ENCODE measurements at regions not wholly inside any gene's neighbourhood (a gene's known extent, or its start where the extent isn't known, plus 50 kb on each side); places are given as distances from the start of the nearest gene placed in this dataset.

DNA sequence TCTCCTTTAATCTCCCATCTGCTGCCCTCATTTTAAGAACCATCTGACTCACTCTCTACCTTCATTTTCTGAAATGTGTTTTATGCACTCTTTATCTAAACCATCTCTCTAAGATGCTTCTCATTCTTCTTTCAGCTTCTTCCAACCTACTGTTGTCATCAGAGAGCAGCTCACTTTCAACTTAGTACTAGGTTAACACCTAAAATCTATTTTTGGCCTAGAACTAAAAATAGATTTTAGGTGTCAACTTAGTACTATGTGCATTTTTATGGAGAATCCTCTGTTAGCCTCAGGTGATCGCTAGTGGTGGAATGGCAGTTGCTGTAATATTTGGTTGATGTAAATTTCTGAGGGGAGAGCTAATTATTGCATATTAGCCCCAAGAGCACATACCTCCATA, 277.1 kb downstream of the KCNJ2 start:
- TF ChIP-seq, protein P1, sequence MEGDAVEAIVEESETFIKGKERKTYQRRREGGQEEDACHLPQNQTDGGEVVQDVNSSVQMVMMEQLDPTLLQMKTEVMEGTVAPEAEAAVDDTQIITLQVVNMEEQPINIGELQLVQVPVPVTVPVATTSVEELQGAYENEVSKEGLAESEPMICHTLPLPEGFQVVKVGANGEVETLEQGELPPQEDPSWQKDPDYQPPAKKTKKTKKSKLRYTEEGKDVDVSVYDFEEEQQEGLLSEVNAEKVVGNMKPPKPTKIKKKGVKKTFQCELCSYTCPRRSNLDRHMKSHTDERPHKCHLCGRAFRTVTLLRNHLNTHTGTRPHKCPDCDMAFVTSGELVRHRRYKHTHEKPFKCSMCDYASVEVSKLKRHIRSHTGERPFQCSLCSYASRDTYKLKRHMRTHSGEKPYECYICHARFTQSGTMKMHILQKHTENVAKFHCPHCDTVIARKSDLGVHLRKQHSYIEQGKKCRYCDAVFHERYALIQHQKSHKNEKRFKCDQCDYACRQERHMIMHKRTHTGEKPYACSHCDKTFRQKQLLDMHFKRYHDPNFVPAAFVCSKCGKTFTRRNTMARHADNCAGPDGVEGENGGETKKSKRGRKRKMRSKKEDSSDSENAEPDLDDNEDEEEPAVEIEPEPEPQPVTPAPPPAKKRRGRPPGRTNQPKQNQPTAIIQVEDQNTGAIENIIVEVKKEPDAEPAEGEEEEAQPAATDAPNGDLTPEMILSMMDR (conservative IDR thresholded peaks at IDR 0.05): no peak
- no peak for TF ChIP-seq ZFX (IDR thresholded peaks at IDR 0.05)
